ENCODE measurements at regions not wholly inside any gene's neighbourhood (a gene's known extent, or its start where the extent isn't known, plus 50 kb on each side); places are given as distances from the start of the nearest gene placed in this dataset.
"Not testable (repeated sequence)": the region's sequence is repeated elsewhere in the genome, so short reads cannot be mapped to it uniquely, and the experiment has no call there.

DNA sequence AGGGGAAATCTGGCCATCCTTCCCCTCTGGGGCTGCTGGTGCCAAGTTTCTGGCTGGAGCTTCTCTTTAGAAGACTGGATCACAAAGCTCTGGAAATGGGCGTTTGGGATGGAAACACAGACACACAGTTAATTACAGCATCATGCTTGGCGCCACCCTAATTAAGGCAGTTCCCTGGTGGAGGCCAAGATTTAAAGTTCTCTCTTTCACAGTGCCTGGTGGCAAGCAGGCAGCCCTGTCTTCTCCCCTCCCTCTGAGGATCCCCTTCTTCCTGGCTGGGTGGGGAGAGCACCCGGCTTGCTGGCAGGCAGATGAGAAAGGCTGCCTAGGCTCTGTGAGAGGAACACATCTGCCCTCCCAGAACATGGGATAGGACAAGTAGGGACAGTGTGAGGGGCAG lies 59.0 kb upstream of the NKD1 start:
- WGBS, 2 experiments (ENCODE audit: insufficient coverage in 1 of 2, insufficient read length in 1 of 2), result 86 to 90% methylated on average over 2 to 3 of the region's 3 CpGs
- H3K9ac ChIP-seq (ENCODE audit: extremely low read depth, low read length, poor library complexity, severe bottlenecking), result no peak overlapping the region

DNA sequence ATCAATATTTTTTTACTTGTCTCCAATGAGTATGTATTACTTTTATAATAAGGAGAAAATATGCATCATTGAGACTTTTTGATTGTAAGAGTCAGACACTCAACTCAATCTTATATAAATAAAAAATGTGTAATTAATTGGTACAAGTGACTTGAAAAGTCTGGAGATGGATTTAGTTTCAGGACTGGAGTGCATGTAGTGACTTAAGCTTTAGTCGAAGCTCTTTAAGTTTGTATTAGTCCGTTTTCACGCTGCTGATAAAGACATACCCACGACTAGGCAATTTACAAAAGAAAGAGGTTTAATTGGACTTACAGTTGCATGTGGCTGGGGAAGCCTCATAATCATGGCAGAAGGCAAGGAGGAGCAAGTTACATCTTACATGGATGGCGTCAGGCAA lies 60.7 kb upstream of the NKD1 start:
- H3K4me3 ChIP-seq (ENCODE audit: low read length), result no peak overlapping the region
- no peak overlapping the region for H3K9ac ChIP-seq (ENCODE audit: extremely low read depth, low read length, poor library complexity, severe bottlenecking)
- no peak for DNase-seq
- Mint-ChIP-seq H3K4me3 (no peak overlapping the region), H3K36me3 (ENCODE audit: low read depth) (no peaks in the 10 kb centered on the region), H3K27ac (no peak overlapping the region), H3K4me1 (no peaks in the 10 kb centered on the region), H3K27me3 (ENCODE audit: insufficient read depth) (peaks cover 8% of the 10 kb centered on the region), H3K9me3 (peaks cover 27% of the 10 kb centered on the region)
- H3K27ac ChIP-seq (ENCODE audit: low read depth, low read length), result no peak overlapping the region
- TF ChIP-seq, protein P1, sequence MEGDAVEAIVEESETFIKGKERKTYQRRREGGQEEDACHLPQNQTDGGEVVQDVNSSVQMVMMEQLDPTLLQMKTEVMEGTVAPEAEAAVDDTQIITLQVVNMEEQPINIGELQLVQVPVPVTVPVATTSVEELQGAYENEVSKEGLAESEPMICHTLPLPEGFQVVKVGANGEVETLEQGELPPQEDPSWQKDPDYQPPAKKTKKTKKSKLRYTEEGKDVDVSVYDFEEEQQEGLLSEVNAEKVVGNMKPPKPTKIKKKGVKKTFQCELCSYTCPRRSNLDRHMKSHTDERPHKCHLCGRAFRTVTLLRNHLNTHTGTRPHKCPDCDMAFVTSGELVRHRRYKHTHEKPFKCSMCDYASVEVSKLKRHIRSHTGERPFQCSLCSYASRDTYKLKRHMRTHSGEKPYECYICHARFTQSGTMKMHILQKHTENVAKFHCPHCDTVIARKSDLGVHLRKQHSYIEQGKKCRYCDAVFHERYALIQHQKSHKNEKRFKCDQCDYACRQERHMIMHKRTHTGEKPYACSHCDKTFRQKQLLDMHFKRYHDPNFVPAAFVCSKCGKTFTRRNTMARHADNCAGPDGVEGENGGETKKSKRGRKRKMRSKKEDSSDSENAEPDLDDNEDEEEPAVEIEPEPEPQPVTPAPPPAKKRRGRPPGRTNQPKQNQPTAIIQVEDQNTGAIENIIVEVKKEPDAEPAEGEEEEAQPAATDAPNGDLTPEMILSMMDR (conservative IDR thresholded peaks at IDR 0.05), result no peak
- peaks cover 16% of the 10 kb centered on the region for H3K9me3 ChIP-seq (ENCODE audit: control insufficient read depth, low read length)
- H3K27me3 ChIP-seq (ENCODE audit: control insufficient read depth, insufficient read depth, low read length, poor library complexity, severe bottlenecking), result no peaks in the 10 kb centered on the region
- H3K4me1 ChIP-seq (ENCODE audit: control insufficient read depth, insufficient read depth, low read length), result no peaks in the 10 kb centered on the region
- WGBS, 2 experiments (ENCODE audit: insufficient coverage in 1 of 2, insufficient read length in 1 of 2), result 90 to 93% methylated on average over 4 to 5 of the region's 5 CpGs
- H3K36me3 ChIP-seq (ENCODE audit: control insufficient read depth, insufficient read depth, low read length), result no peaks in the 10 kb centered on the region

More for the DNA sequence above, 59.0 kb upstream of the NKD1 start:
- Histone ChIP-seq H3K4me1 (ENCODE audit: control insufficient read depth, insufficient read depth, low read length) (no peaks in the 10 kb centered on the region), H3K4me3 (ENCODE audit: low read length) (no peak overlapping the region), H3K9me3 (ENCODE audit: control insufficient read depth, low read length) (peaks cover 9% of the 10 kb centered on the region), H3K27me3 (ENCODE audit: control insufficient read depth, insufficient read depth, low read length, poor library complexity, severe bottlenecking) (no peaks in the 10 kb centered on the region), H3K27ac (ENCODE audit: low read depth, low read length) (no peak overlapping the region), H3K36me3 (ENCODE audit: control insufficient read depth, insufficient read depth, low read length) (no peaks in the 10 kb centered on the region)
- Mint-ChIP-seq H3K27me3 (ENCODE audit: insufficient read depth) (peaks cover 8% of the 10 kb centered on the region), H3K36me3 (ENCODE audit: low read depth) (no peaks in the 10 kb centered on the region), H3K27ac (no peak overlapping the region), H3K9me3 (peaks cover 19% of the 10 kb centered on the region), H3K4me1 (no peaks in the 10 kb centered on the region), H3K4me3 (no peak overlapping the region)
- peak; percentile 24 for DNase-seq
- TF ChIP-seq, protein P1 (conservative IDR thresholded peaks at IDR 0.05), result no peak

DNA sequence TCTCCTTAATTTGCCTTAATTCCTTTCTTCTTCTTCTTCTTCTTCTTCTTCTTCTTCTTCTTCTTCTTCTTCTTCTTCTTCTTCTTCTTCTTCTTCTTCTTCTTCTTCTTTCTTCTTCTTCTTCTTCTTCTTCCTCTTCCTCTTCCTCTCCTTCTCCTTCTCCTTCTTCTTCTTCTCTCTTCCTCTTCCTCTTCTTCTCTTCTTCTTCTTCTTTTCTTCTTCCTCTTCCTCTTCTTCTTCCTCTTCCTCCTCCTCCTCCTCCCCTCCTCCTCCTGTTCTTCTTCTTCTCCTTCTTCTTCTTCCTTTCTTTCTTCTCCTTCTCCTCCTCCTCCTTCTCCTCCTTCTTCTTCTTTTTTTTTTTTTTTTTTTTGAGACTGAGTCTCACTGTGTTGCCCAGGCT lies 62.0 kb upstream of the NKD1 start:
- not testable (repeated sequence) for H3K4me1 ChIP-seq (ENCODE audit: control insufficient read depth, insufficient read depth, low read length); H3K27ac ChIP-seq (ENCODE audit: low read depth, low read length); H3K36me3 Mint-ChIP-seq (ENCODE audit: low read depth); H3K4me3 Mint-ChIP-seq; H3K36me3 ChIP-seq (ENCODE audit: control insufficient read depth, insufficient read depth, low read length); H3K27me3 Mint-ChIP-seq (ENCODE audit: insufficient read depth); H3K27ac Mint-ChIP-seq; H3K27me3 ChIP-seq (ENCODE audit: control insufficient read depth, insufficient read depth, low read length, poor library complexity, severe bottlenecking); H3K9ac ChIP-seq (ENCODE audit: extremely low read depth, low read length, poor library complexity, severe bottlenecking); H3K4me3 ChIP-seq (ENCODE audit: low read length); DNase-seq; H3K4me1 Mint-ChIP-seq
- H3K9me3 ChIP-seq (ENCODE audit: control insufficient read depth, low read length), result peaks cover 16% of the 10 kb centered on the region
- peaks cover 27% of the 10 kb centered on the region for H3K9me3 Mint-ChIP-seq

DNA sequence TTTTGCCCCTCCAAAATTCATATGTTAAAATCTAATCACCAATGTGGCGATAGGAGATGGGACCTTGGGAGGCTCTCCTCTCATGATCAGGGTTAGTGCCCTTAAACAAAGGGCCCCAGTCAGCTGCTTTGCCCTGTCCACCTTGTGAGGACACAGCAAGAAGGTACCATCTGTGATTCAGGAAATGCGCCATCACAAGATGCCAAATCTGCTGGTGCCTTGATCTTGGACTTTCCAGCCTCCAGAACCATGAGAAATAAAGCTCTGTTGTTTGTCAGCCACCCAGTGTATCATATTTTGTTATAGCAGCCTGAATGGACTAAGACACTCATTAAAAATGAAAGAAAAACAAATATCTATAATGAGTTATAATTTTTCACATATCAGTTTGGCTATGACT lies 63.0 kb upstream of the NKD1 start:
- H3K9ac ChIP-seq (ENCODE audit: extremely low read depth, low read length, poor library complexity, severe bottlenecking), result no peak overlapping the region
- Mint-ChIP-seq H3K9me3 (peaks cover 27% of the 10 kb centered on the region), H3K4me1 (no peaks in the 10 kb centered on the region), H3K27ac (no peak overlapping the region), H3K36me3 (ENCODE audit: low read depth) (no peaks in the 10 kb centered on the region), H3K4me3 (no peak overlapping the region), H3K27me3 (ENCODE audit: insufficient read depth) (peaks cover 8% of the 10 kb centered on the region)
- H3K27me3 ChIP-seq (ENCODE audit: control insufficient read depth, insufficient read depth, low read length, poor library complexity, severe bottlenecking), result no peaks in the 10 kb centered on the region
- TF ChIP-seq, protein P1 (conservative IDR thresholded peaks at IDR 0.05), result no peak
- H3K4me1 ChIP-seq (ENCODE audit: control insufficient read depth, insufficient read depth, low read length), result no peaks in the 10 kb centered on the region
- H3K4me3 ChIP-seq (ENCODE audit: low read length), result no peak overlapping the region
- H3K9me3 ChIP-seq (ENCODE audit: control insufficient read depth, low read length), result peaks cover 16% of the 10 kb centered on the region
- WGBS, 2 experiments (ENCODE audit: insufficient coverage in 1 of 2, insufficient read length in 1 of 2), result 87 to 100% methylated on average over 2 of the region's 2 CpGs
- no peak for DNase-seq
- no peaks in the 10 kb centered on the region for H3K36me3 ChIP-seq (ENCODE audit: control insufficient read depth, insufficient read depth, low read length)
- no peak overlapping the region for H3K27ac ChIP-seq (ENCODE audit: low read depth, low read length)
